Fibroblast of the conjunctiva (primary cell): ENCODE measurements at regions not wholly inside any gene's neighbourhood (a gene's known extent, or its start where the extent isn't known, plus 50 kb on each side); places are given as distances from the start of the nearest gene placed in this dataset.

Experiments
- DNase-seq: peaks from one replicate; pipeline ENCODE4 v3.0.0-alpha.2; 2010; ENCODE audit warnings: low read depth

DNA sequence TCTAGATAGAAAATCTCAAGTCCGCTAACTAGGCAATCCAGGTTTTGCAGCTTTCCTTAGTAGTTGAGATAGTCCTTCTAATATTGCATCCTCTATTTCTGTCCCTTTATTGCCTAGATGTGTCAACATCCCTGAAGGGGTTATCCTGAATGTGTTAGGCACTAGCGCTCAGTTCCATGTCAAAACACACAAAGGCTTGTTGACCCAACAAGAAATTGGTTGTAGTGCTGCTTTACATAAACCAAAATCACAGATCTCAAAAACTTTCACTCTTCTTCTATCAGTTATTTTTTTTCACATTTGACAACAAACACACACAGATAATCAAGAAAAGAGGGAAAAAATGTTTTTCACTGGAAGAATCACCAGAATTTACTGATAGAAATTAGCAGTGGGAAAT lies 51.4 kb upstream of the SOX2 start:
- DNase-seq: no peak

GRCh38 chr3:181637456-181637855 lies 74.3 kb upstream of the SOX2 start:
- DNase-seq: no peak

GRCh38 chr3:181637056-181637455 lies 74.7 kb upstream of the SOX2 start:
- no peak for DNase-seq

GRCh38 chr3:181635141-181635540 lies 76.6 kb upstream of the SOX2 start:
- DNase-seq: no peak

GRCh38 chr3:181633556-181633955 lies 78.2 kb upstream of the SOX2 start:
- DNase-seq: no peak

GRCh38 chr3:181631901-181632300 lies 79.8 kb upstream of the SOX2 start:
- DNase-seq: no peak

- DNase-seq: no peak
These were observed 80.9 kb upstream of the SOX2 start for GRCh38 chr3:181630853-181631252.

DNA sequence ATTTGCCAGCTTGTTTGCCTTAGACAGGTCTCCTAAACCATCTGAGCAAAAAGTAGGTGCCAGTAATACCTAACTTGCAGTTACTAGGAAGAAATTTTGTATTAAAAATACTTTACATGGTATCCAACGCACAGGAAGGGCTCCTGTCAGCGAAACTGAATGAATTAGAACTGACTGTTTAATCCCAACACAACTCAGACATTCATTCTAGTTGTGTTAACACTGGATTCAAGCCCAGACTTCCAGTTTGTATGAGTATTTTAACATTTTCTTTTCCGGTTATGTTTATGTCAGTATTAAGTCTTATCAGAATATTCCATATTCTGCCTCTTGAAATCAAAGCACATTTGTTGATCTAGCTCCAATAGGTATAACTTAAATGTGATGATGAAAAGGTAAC lies 82.0 kb upstream of the SOX2 start:
- no peak for DNase-seq

DNA sequence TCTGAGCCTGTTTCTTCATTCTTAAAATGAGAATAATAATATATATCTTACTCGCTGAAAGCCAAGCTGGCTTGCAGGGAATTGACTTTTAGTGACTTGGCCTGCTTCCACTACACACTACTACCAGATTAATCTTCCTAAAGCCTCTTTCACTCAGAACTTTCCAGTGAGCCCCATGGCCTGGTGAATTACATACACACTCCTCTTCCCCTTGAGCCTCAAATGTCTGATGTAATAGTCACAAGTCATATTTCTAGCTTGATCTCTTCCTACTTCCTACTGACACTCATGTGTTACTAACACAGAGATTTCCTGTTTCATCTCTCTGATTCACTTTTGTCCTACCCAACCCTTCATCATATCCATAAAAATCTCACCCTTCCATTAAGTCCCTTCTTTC lies 82.7 kb upstream of the SOX2 start:
- peak; percentile 10 for DNase-seq

DNA sequence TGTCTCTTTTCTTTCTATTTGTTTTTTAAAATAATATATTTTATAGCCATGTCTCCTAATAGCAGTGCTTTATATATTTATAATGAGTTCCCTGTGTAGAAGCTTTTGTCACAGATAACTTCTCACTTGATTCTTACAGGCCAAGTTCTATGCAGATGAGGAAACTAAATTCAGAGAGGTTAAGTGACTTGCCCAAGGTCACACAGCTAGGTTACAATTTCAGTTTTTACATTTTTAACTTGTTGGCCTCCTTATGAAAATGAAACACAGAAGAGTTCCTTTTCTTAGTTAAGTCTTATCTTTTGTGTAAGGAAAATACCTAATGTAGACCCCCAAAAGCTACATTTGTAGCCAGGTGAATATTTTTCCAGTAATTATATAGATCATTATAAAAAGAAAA lies 83.3 kb upstream of the SOX2 start:
- no peak for DNase-seq

DNA sequence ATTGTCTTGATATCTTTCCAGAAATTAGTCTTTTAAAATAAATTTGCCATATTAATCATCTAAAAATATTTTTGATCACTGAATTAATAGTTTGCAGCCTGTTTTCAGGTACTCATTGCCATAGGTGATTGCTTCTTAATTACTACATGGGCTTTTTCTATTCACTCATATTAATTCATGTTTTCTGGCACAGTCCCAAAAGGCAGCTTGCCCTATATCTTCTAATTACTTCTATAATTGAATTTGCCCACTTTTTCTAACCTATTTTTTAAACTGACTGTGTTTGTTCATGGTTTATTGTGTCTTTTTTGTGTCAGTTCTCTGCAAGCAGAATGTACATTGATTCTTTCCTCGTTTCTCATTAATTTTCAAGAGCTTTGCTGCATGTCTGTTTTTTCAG lies 85.7 kb upstream of the SOX2 start:
- no peak for DNase-seq

GRCh38 chr3:181623924-181624694 lies 87.6 kb upstream of the SOX2 start:
- DNase-seq: no peak

- DNase-seq: no peak
These were observed 89.4 kb upstream of the SOX2 start for GRCh38 chr3:181622365-181622764.

- no peak for DNase-seq
These were observed 91.8 kb upstream of the SOX2 start for GRCh38 chr3:181619897-181620296.

DNA sequence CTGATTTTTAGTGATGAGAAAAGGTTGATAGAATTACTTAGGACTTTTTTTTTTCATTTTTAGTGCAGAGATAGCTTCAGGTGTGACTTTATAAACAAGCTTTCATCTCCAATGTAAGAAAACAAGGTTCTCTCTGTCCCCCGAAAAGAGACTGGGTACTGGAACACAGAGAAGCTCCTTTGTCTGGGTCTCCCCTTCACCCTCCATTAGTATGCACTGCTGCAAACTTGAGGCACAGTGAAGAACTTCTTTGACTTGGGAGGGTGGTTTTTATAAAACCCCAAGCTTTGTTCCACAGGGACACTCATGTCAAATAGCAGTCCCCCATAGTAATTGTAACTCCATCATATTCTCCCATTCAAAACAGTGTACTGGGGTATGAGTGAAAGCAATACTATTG lies 93.5 kb upstream of the SOX2 start:
- DNase-seq: no peak

- no peak for DNase-seq
These were observed 95.3 kb upstream of the SOX2 start for GRCh38 chr3:181616088-181617070.

DNA sequence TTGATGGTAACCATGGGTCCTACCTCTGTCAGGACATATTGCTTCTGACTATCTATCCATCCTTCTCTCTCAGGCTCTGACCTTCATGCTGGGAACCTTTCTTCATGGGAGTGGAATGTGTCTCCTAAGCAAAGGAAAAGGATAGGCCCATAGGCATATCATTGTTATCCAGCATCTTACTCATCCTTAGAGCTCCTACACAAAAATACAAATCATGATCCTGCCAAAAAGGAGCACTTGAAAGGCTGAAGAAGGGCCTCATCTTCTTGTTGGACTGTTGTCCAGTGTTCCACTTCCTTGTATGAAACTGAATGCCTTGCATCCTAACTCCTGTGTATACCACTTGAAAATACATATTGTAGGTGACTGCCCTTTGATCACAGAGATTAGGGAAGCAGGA lies 96.1 kb upstream of the SOX2 start:
- no peak for DNase-seq

DNA sequence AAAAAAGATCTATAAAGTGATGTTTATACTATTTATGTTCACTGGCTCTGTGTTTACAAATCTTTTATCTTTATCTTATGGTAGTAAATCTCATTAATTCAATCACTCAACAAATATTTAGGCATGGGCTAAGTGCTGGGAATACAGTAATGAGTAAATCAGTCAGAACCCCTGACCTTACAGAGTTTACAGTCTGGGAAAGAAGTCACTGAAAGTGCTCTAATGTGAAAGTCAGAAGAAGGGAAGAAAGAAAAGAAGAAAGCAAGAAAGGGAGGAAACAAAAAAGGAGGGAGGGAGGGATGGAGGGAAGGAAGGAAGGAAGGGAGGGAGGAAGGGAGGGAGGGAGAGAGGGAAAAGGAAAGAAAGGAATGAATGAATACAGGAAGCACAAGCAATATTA lies 96.8 kb upstream of the SOX2 start:
- DNase-seq: no peak

GRCh38 chr3:181613813-181614212 lies 97.9 kb upstream of the SOX2 start:
- DNase-seq: no peak

DNA sequence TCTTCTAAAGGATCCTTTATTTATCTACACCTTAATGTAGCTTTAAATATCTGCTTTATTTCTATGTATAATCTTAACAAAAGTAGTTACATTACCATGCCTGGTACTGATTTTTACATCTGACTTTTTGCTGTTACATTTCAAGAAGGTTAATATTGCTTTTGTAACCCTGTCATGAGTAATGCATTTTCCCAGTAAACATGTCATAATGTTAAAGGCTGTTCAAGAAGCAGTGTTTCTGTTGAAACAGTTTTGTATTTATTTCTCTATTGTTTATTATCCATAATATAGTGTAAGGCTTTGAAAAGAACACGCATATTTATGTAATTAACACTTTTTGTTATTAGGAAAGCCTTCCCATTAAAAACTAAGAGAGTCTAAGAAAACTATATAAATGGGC lies 98.5 kb upstream of the SOX2 start:
- no peak for DNase-seq

- no peak for DNase-seq
These were observed 100.8 kb upstream of the SOX2 start for GRCh38 chr3:181610973-181611265.

DNA sequence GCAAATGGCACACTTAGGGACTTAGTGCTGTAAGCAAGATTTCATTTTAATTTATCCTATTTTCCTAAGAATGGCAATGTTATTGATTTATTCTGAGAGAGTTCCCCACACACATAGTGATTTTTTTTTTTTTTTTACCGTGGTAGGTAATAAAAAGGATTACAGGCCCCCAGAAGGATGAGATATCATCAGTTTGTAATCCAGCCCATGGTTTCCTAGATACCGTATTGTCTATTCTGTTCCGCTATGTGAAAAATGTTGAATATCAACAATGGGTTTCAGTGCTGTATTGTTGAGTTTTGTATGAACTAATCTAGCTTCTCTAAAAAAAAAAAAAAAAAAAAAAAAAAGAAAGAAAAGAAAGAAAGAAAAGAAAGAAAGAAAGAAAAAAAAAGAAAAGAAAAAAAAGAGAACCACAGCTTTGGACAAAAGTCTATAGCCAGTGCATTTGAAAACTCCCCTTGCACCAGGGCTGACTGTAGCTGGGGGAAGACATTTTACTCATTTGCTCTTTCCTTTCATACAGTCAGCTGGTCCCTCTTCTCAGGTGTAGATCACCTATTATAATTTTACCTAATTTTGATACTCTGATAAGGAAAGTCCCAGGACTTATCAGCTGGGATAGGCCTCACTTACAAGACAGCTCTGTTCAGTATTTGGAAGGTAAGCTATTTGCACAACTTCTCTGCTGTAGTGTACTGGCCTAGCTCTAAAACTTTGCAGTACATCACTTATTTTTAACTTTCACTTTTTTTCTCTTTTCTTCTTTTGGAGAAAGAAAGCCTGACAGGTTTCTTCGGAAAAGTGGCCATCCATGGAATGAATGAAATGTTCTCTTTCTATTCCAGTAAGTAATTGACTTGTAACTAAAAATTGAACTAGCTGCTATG lies 101.4 kb upstream of the SOX2 start:
- DNase-seq: no peak
